Fibroblast of peridontal ligament (primary cell): ENCODE measurements at regions not wholly inside any gene's neighbourhood (a gene's known extent, or its start where the extent isn't known, plus 50 kb on each side); places are given as distances from the start of the nearest gene placed in this dataset.

Experiments used
- DNase-seq: peaks from one replicate; pipeline ENCODE4 v3.0.0-alpha.2; 2010; ENCODE audit errors: extremely low read depth

DNA sequence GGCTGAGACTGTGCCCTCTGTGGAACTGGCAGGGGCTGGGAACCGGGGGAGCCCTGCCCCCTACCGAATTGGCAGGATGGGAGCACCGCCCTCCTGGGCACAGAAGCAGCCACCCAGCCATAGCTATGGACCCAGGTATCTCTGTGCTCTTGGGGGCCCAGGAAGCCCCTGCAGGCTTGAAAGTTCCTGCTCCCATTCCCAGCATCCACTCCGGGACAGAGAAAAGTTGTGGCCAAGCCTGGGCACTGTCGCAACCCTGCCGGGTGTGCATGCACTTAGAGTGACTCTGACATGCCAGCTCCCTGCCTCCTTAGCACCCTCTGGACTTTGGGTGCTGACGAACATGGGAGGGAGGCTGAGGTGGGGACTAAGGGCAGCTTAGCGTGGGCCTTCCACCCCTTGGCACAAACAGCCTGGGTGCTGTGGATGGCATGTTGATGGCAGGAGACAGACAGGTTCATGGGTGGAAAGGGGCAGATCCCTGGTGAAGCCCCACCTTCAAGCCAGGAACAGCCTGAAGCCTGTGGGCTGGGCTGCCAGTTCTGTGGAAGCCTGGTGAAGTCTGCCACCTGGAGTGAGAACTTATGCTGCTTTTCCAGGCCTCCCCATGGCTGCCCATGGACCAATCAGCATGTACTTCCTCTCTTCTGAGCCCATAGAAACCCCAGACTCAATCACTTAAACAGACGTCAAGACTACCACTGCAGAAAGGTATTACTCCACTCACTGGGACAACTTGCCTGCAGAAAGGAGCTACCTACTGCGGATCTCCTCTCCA is 279.0 kb downstream of the ATXN7L3B start:
- DNase-seq: no peak

DNA sequence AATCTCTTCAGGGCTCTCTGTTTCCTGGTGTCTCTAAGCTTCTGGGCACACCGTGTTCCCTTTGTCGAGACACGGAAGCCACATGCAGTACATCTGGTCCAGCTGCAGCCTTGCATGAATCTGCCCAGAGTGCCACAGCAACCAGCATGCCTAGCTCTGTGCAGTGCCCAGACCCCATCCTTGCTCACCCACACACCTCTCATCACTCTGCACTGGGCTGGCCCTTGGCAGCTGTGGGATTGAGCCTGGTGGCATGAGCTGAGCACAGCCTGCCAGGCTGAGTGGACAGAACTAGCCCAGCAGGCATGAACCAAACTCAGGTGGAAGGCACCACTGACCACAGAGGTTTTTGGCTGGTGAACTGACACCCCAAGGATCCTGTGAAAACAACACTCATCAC is 279.9 kb downstream of the ATXN7L3B start:
- DNase-seq: no peak

DNA sequence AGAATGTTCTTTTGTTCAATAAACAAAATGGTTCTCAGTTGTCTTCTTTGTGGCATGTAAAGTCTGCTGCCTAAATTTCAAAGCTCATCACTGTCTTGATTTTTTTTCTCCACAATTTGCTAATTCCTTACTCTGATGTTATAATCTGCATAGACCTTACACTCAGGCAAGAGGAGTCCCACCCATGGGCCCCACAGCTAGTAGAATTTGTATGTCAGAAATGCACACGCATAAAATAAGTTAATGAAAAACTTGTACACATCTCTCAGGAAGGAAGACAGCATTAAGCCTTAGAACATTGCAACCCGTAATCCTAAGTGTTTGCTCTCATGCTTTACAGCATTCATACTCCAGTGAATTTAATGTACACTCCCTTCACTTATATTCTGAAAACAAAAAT is 280.8 kb downstream of the ATXN7L3B start:
- no peak for DNase-seq

DNA sequence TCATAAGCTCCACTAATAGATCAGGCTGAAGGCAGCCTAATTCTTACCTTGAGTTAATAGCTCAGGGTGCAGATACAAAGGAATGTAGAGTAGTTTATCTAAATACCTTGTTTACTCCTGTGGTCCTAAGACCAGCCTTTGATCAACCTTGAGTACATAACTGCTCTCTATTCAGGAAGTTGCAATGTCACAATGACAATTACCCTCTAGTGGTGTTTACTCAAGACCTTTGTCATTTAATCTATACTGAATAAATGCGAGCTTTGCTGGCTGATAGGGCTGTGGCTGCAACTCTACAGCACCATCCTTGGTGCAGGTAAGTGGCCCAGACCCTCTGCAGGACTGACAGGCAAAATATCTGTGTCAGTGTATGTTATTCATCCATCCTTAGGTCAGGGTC is 282.7 kb downstream of the ATXN7L3B start:
- DNase-seq: no peak

DNA sequence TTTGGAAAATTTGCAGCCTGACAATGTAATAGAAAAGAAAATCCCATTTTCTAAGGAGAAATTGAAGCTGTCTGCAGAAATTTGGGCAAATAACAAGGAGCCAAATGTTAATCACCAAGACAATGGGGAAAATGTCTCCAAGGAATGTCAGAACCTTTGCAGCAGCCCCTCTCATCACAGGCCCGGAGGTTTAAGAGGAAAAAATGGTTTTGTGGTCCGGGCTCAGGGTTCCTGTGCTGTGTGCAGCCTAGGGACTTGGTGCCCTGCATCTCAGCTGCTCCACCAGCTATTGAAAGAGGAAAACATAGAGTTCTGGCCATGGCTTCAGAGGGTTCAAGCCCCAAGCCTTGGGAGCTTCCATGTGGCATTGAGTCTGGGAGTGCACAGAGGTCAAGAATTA is 298.9 kb downstream of the ATXN7L3B start:
- DNase-seq: no peak

DNA sequence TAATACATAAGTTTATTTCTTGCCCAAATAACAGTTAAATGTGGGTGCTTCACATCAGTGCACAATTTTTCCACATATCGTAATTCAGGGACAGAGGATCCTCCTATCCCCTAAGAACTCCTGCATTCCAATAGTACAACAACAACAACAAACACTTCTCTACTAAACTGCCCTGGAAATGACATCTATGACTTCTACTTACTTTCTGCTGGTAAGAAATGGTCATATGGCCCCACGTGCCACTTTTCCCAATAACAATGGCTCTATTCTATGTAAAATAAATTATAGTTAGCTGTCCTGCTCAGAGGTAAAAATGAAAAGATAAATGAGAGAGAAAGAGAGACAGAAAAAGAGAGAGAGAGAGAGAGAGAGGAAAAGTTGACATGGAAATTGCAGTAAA is 308.5 kb downstream of the ATXN7L3B start:
- DNase-seq: no peak

DNA sequence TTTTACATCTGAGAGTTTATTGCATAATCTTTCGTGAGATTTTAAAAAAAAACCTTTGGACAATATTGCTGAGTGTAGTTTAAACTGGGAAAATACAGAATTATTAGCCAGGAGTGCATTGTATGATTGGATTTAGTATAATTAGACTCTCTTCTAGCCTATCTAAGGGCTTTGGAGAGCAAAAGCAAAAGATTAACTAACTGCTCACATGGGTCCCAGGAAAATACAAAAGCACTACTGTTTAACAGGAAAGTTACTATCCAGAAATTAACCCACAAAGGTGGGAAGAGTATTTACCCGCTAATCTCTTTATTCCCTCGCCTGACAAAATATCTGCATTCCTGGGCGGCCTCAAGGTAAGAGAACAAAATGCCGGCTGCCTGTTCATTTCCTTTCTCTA is 309.5 kb downstream of the ATXN7L3B start:
- DNase-seq: no peak

DNA sequence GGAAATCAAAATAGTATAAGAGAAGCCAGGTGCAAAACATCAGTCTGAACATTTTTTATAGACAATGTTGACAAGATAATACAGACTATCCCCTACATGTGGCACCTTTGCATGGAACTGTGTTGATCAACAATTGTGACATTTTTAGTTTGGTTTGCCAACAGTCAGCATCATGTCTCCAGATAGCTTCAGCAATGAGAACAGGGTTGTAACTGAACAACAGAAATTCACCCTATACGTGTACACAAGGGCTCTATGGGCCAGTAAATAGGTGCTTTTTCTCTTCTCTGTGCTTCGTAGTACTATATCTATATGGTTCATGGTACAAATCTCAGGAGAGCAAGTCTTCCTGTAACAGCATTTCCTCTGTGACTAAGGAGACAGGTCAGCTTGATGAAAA is 310.4 kb downstream of the ATXN7L3B start:
- no peak for DNase-seq

DNA sequence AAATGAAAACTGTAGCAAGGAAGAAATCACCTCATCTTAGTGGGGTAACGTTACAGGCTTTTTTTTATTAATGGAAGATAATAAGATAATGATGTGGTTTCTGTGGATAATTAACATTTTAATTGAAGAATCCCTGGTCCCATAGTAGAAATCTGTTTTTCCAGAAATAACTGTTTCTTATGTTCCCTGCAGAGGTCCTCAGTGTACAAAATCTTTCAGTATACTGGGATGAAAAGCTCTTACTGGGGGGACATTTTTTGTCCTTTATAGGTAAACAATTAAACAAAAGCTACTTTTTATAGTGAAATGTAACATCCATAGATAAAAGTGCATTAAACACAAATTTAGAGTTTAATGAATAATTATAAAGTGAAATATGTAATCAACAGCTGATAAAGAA is 312.2 kb downstream of the ATXN7L3B start:
- DNase-seq: no peak

DNA sequence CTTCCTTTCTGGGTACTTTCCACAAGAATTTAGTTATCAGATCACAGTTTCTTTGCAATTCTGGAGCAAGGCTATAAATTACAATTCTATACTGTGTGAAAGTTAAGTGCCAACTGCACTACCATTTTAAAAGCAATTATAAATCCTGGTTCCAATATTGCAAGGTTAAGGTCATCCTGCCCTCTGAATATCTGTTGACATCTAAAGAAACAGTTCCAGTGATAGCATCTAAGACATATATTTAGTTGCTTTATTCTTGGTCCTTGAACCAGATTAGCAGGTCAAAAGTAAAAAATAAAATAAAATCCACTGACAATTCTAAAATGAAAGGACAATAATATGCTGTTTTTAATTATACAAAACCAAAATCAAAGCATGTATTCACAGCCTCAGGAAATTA is 334.2 kb downstream of the ATXN7L3B start:
- no peak for DNase-seq

DNA sequence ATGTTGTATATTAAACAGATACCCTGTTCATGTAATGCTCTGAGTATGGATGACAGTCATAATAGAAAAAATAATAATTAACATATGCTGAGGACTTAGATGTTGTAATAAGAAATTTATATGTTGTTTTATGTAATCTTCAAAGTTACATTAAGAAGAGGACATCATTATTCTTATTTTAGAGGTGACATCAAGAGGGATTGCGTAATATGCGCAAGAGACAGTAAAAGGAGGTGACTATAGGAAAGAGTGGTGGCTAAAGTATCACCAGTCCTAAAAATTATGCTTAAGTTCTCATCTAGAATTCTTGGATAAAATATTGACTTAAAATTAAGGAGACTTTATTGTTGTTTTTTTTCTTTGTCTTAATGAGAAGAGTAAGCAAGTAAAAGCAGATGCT is 323.9 kb downstream of the KCNC2 start:
- DNase-seq: no peak

DNA sequence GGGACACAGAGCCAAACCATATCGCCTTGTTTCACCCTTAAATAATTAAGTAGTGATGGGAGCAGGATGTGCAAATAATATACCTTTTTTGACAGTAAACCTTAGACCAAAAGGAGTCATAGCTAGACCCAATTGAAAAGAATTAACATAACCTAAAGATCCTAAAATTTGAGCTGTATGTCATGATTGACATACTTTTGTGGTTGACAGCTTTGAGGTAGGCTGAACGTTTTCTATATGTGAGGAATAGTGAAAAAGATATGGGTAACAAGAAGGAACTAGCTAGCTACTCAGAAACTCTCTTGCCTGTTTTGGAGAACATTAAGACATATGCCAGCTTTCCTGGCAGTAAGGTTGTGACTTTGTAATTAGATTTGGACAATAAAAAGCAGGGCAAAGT is 320.6 kb downstream of the KCNC2 start:
- DNase-seq: no peak

DNA sequence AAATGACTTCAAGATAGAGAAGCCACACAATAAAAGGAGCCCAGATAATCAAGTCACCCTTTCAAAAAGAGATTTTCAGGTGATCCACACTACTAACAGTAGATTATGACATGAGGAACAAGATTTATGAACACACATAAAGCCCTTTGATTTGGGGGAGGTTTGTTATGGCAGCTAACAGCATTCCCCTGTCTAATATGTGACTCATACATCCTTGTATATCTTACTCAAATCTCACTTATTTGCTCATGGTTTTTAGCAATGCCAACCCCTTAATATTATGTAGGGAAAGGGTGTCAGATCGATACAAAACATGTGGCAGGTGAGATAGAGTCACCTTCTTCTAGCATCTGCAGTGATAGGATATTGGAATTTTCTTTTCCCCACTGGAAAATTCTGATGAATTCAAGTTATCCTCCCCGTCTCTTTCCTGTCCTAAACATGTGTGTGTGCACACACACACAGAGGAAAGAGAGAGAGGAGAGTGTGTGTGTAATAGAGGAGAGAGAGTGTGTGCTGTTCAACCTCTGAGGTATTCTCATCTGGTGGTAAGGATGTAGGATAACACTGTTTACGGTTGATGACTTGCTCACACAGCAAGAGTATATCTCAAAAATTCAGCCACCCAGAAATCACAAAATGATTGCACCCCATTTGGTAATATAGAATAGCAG is 319.9 kb downstream of the KCNC2 start:
- peak; percentile 16 for DNase-seq

DNA sequence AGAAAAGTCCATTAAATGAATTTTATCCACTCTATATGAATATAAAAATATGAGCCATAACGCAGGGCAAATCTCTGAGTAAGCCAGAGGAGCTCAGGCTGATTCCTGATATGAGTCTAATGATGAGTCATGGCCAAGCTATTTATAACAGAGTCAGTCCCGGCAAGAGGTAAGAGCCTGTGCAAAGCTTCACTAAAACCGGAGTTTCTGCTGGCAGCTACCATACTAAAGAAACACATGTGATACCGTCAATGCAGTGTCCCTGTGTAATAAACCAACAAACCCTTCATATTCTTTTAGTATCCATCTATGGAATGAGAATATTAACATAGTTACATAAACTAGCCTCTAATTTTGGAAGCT is 319.4 kb downstream of the KCNC2 start:
- peak; percentile 60 for DNase-seq

DNA sequence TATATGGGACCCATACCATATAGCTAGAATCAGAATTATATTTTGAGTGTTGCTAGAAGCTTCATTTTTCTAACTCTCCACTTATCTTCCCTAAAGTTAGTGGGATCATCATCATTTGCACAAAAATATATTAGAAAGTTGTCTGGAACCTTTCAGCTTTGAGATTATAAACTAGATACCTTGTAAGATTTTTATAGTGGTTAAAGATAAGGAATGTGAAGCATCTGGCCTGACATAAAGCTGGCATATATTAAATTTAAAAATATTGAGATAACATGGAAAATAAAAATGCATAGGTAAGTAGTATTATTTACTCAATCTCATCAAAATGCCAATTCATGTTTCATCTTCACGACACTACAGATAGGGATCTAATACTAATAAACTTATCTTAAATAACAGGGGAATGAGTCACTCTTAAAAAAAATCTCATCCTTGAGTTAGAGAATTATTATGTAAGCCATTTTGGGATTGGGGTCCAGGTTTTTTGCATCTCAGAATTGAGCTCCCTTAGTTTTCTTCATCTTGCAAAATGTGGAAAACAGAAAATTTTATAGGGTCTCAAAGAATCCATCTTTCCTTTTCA is 318.5 kb downstream of the KCNC2 start:
- DNase-seq: no peak

DNA sequence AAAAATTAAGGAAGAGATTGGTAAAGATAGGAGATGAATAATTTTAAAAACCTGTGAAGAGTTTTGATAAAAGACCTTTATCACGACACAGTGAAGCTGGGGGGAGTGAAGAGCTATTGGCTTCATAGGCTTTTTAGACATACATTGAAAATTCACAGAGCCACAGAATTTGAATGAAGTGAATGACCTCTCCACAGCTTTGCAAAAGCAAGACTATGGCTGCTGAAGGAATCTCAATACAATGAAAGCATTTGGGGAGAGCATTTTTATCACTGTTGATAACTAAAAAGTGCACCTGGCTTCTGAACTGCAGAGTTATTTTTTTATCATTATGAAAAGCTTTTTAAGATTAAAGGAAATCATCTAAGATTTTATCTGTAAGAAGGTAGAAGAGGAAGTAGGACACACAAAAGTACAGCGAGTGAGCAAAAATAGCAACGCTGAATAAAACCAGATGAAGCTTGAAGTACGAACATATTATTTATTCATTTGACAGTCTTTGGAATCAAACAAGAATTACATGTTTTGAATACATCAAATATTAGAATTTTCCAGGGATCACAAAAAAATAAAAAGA is 317.5 kb downstream of the KCNC2 start:
- no peak for DNase-seq

DNA sequence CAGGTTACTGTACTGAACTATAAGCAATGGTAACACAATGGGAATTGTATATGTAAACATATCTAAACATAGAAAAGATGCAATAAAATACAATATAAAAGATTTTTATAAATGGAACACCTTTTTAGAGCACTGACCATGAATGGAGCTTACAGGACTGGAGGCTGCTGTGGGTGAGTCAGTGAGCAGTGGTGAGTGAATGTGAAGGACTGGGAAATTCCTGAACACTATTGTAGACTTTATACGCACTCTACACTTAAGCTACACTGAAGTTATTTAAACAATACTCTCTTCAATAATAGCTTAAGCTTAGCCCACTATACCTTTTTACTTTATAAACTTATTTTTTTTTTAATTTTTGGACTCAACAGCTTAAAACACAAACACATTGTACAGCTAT is 313.5 kb downstream of the KCNC2 start:
- no peak for DNase-seq

DNA sequence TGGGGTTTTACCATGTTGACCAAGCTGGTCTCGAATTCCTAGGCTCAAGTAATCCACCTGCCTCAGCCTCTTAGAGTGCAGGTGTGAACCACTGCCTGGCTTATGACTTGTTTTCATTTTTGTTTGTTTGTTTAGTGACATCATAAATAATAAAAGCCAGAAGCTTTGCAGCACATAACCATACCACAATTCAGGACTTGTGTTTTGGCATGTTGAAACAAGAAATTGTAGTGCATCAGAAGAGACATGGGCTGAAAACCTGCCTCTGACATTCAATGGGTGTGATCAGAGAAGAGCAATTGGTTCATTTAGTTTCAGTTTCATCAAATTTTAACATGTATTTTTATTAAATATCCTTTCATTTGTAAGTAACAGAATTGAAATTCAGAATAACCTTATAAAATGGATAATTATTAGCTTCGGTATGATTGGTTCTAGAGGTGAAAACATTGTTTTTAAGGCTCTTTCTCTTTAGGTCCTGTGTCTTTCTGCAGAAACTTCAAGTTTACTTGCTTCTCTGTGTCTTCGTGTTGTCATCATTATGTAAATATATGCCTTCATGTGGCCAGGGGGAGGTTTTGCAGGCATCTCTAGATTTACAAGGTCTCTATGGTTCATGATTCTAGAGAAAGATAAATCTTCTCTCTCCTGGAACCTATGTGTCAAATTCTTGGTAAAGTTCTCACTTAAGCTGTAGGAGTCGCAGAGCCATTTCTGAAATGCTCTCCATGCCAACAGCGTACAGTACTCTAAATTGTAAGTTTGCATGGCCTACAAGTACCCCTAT is 312.0 kb downstream of the KCNC2 start:
- DNase-seq: no peak

DNA sequence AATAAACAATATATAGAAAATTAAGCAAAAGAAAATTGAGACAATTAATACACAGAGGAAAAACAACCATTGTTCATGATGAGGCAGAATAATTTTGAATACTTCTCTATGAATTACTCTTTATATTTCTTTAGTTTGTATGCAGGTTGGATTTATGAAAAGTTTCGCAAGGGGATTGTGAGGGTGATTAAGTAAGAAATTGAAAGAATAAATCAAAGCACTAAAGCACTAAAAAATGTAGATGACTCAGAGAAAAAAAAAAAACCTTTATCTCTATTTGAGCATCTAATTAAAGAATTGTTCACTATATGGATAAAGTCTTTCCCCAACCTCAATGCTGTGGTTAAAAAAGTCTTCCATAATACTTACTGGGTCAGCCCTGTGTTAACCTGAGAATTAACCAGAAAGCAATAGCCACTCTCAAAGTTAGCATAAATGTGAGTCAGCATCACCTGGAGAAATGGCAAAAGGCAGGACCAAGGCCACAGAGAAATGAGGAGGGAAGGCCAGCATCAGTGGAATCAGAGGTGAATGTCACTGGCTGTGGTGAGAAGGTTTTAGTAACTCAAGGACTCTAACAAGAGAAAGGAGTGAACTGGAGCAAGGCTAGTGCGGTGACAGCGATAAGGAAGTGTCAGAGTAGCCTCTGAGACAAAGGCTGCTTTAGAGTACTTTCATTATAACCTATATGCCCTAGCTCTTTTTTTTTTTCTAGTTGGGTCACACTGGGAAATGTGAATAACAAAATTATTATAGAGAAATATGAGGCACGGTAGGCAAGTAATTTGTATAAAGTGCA is 310.4 kb downstream of the KCNC2 start:
- DNase-seq: no peak

DNA sequence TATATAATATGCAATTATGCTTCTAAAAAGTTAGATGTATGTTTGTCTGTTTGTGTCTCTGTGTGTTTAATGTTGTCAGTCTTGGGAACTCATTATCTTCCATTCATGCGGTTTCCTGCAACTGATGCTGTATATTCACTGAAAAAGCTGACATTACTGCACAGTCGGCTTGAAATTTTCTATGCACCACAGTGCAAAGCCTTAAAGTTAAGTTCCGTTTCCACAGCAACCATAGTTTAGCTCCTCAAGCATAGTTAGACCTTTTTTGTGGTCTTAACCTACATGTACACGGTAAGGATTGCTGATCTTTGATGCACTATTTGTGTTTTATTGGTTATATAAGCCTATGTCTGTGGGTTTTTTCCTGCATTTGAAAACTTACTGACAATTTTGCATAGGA is 309.4 kb downstream of the KCNC2 start:
- no peak for DNase-seq

DNA sequence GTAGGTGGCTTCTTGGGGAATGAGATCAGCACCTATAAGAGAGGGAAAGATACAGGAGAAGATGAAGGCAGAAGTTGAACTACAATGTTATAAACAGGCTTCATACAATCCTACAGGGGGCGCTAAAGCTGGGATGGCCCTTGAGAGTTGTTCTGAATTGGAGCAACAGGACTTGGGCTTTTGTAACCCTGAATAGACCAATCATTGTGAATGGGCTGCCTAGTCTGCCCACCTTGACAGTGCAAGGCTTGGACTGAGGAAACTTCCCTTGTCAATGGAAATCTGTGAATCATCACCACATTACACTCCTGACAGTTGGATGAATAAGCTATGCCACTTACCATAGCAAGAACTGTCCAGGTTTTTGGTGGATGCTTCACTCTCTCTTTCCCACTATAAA is 306.1 kb downstream of the KCNC2 start:
- no peak for DNase-seq
